ENCODE measurements at regions not wholly inside any gene's neighbourhood (a gene's known extent, or its start where the extent isn't known, plus 50 kb on each side); places are given as distances from the start of the nearest gene placed in this dataset.
A peak's percentile ranks its signal among the peaks of the same experiment; 100 is the strongest.

GRCh38 chr18:24677011-24677410 lies 216.6 kb downstream of the HRH4 start:
- DNase-seq: no peak

DNA sequence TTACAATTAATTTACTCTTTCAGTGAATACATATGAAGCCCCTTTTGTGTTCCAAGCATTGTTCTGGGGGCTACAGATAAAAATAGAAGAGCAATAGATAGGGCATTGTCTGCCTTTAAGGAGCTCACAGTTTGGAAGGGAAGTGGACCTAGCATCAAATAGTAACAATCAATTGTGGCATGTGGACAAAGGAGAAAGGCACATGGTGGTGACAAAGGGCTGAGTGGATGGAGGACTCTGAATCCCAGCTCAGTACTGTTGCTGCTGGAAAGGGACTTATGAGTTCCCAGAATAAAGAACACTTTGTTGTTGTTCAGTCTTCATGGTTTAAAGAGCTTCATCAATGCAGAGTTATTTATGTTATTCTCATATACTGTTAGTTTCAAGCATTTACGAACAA lies 217.7 kb downstream of the HRH4 start:
- DNase-seq: no peak

DNA sequence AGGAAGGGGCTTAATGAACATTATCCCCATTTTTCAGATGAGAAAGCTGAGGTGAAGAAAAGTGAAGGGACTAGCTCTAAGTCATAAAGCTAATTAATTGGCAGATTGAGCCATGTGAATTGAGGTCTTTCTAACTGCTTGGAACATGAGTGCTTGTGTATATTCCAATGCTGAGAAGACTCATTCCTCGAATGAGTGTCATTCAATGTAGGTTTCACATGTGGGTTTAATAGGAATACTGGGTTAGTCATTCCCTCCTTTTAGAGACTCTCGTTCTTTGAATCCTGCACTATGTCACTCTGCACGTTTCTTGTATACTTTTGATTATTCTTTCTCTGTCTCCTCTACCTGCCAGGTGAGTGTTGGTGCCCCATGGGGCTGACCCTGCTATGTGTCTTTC lies 218.2 kb downstream of the HRH4 start:
- DNase-seq: no peak

- no peak for DNase-seq
Measured at GRCh38 chr18:24679062-24679461, 218.6 kb downstream of the HRH4 start.

DNA sequence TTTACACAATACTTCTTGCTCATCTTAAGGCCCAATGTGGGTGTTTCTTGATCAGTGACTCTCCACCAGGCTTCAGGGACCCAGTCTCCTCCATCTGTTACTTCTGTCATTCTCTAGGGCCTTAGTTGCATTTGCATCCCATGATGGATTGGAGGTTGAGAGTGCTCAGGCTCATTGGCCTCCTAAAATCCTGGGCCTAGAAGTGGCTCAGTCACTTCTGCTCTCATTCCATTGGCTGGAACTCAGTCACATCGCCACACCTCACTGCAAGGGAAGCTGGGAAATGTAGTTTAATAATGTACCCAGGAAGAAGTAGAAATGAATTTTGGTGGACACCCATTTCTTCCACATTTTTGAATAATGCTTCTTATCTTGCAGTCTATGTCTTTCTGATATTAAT lies 223.5 kb downstream of the HRH4 start:
- peak; percentile 47 for DNase-seq

DNA sequence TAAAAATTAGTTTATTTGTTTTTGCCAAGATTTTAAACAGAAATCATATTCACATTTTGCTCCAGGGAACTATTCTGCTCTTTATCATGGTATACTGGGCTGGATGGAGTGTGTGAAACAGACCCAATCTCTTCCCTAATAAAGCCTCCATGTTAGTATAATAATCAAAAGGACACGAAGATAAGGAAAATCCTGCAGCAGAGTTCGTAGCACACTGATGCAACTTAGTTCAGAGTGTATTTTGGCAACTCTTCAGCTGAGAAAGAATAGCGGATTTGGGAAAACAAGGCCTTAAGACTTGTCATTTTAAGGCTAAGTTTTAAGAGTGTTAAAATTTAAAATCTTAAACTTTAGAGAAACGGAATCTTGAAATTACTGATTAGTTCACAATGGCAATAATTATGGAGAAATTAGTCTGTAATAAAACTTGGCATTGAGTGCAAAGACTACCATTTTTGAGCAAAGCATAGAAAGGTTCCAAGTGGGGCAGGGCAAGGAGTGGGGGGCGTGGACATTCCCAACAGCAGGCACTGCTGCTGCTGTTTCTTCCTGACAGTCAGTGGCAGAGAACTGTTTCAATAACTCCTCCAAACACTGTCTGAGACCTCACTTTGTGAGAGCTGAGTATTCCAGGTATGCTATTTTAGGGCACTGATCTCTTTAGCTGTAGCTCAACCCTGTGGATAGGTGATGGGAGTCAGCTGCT lies 225.0 kb downstream of the HRH4 start:
- no peak for DNase-seq

DNA sequence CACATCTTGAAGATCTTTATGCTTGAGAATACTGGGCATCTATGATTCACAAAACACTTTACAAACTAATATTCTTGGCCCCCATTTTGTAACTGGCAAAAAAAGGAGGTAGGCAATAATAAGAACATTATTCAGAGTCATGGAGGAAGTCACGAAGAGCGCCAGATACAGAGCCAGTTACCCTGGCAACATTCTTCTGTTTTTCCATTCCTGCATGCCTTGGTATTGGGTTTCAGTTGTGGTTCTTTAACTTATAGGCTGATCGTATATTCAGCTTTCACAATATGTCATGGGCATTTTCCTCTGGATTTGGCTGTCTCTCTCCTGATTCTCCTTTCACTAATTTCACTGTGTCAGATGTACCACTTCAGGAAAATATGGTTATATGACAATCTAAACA lies 234.7 kb downstream of the HRH4 start:
- peak; percentile 62 for DNase-seq

GRCh38 chr18:24702001-24702515 lies 241.6 kb downstream of the HRH4 start:
- no peak for DNase-seq

- DNase-seq: no peak
Measured at GRCh38 chr18:24703316-24703715, 242.9 kb downstream of the HRH4 start.

DNA sequence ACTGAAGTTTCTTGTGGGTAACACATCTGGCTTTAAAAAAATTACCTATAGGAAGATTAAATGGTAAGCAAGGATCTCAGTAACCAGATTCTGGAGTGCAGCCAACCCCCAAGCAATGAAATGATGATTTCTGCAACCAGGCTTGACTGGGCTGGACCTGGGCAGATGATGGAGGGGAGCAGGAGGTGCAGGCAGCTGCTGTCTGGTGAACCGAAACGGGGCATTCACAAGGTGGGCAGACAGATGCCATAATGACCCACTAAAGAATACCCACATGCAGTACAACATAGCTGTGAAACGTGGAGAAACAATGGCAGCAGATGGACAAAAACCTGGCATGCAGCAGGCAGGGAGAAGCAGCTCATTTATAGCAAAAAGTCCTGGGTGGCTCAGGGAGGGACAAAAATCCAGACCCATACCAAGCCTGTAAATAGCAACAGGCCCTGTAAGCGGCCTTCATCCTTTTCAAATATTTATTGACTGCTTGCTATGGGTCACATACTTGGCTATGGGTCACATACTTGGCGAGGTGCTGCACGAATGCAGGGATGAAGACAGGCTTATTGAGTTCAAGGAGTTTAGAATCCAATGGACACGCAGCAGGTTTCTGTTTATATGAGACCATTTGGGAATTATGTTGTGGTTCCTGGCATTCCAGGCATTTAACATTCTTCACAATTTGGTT lies 244.7 kb downstream of the HRH4 start:
- peak; percentile 95 for DNase-seq

- DNase-seq: no peak
Measured at GRCh38 chr18:24710474-24710873, 250.0 kb downstream of the HRH4 start.

DNA sequence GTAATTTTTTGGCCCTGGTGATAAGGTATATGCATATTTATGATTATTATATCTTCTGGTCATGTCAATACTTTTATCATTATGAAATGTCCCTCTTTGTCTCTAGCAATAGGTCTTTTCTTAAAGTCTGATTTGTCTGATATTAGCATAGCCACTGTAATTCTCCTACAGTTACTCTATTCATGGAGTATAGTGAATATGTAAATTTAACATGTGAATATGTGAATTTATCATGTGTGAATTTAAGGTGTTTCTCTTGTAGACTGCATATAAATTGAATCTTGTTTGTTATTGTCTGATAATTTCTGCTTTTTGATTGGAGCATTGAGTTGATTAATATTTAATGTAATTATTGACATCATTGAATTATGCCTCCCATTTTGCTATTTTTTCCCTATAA lies 259.4 kb downstream of the HRH4 start:
- DNase-seq: no peak

GRCh38 chr18:24721388-24721787 lies 261.0 kb downstream of the HRH4 start:
- DNase-seq: no peak

- no peak for DNase-seq
Measured at GRCh38 chr18:24725644-24726415, 265.4 kb downstream of the HRH4 start.

GRCh38 chr18:24726727-24727492 lies 266.5 kb downstream of the HRH4 start:
- peak; percentile 93 for DNase-seq

- peak; percentile 83 for DNase-seq
Measured at GRCh38 chr18:24727685-24728084, 267.2 kb downstream of the HRH4 start.

DNA sequence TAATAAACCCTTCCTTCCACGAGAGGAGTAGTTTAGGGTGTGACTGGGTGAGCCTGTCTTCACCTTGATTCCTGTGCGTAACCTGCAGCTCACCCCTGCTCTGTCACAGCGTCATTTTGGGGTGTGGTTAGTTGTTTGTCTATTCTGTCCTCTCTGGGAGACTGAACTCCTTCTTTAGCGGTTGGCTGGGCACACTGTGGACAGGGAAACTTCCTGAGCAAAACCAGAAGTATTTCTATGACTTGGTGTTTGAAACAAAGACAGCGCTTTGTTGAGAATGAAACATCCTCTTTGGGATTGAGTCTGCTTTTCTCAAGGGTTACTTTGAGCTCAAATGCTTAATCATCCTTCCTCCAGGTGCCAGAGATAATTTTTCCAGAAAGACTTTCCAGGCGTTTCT lies 270.7 kb downstream of the HRH4 start:
- no peak for DNase-seq

- no peak for DNase-seq
Measured at GRCh38 chr18:24731981-24732380, 271.5 kb downstream of the HRH4 start.

- peak; percentile 44 for DNase-seq
Measured at GRCh38 chr18:24734058-24734457, 273.6 kb downstream of the HRH4 start.

DNA sequence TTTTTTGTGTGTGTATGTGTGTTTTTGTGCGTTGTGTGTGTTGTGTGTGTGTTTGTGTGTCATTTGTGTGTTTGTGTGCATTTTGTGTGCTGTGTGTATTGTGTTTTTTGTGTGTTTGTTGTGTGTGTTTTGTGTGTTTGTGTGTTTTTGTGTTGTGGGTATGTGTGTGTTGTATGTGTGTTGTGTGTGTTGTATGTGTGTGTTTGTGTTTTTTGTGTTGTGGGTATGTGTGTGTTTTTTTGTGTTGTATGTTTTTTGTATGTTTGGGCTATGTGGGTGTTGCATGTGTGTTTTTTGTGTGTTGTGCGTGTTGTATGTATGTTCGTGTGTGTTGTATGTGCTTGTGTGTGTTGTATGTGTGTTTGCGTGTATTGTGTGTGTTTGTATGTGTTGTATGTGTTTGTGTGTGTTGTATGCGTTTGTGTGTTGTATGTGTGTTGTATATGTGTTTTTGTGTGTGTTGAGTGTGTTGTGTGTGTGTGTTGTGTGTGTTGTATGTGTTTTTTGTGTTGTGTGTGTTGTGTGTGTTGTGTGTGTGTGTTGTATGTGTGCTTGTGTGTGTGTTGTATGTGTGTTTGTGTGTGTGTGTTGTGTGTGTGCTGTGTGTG lies 275.3 kb downstream of the HRH4 start:
- DNase-seq: no peak

DNA sequence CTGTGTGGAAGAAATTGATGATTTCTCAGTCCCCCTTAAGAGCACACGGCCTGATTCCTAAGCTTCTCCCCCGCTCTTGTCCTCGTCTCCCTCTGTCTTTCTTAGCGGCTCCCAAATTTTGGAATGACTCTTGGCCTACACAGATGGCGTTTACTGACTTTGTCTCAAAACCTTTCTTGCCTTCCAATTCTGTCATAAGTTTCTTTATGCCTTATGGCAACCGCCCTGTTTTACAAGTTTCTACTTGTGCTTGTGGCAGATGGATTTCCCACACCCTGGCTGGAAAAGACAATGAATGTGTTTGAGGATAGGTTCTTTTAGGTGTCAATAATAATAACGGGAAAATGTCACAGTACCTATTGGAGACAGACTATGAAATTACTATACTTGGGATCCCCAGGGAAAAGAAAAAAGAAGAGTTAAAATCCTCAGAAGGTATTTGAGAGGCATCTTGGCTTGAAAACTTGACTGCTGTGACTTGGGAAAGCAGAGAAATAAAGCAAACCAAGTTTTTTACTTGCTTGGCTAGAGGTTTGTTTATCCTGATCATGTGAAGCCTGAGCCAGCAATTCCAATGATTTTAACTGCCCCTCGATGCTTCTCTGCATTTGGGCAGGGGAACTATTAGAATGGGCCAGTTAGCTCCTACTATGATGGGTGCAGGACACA lies 276.4 kb downstream of the HRH4 start:
- peak; percentile 94 for DNase-seq

DNA sequence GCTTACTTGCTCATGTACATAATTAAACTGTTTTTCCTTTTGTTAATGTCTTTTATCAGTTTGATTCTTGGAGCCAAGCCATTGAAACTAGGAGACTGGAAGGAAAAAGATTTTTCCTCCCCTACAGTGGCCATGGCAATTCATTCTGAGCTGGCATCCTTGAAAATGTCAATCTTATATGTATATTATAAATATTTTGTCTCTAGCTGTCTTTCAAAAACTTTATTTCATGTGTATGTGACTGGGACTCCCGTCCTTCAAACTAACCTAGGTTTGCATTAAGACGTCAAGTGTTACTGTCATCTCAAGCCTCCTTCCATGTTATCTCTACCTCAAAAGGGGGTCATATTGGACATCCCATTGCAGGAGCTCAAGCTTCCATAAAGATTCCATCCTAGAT lies 280.4 kb downstream of the HRH4 start:
- no peak for DNase-seq
